ENCODE measurements at regions not wholly inside any gene's neighbourhood (a gene's known extent, or its start where the extent isn't known, plus 50 kb on each side); places are given as distances from the start of the nearest gene placed in this dataset.

GRCh38 chr14:98371141-98371540 is 900.9 kb downstream of the BCL11B start:
- no peak for TF ChIP-seq CTCF (IDR thresholded peaks at IDR 0.05; ENCODE audit: insufficient read depth, missing control alignments)
- DNase-seq (ENCODE audit: insufficient read length, low spot score) (no peak), FAIRE-seq (no peak)

- no peak for FAIRE-seq
Observed at GRCh38 chr14:98374136-98374535, 897.9 kb downstream of the BCL11B start.

GRCh38 chr14:98375566-98375965 is 896.4 kb downstream of the BCL11B start:
- FAIRE-seq: no peak
- no peak for DNase-seq (ENCODE audit: insufficient read length, low spot score)
- no peak for TF ChIP-seq CTCF (IDR thresholded peaks at IDR 0.05; ENCODE audit: insufficient read depth, missing control alignments)

More at GRCh38 chr14:98374136-98374535, 897.9 kb downstream of the BCL11B start:
- no peak for DNase-seq (ENCODE audit: insufficient read length, low spot score)
- TF ChIP-seq CTCF (IDR thresholded peaks at IDR 0.05; ENCODE audit: insufficient read depth, missing control alignments): no peak

GRCh38 chr14:98379830-98380229 is 892.2 kb downstream of the BCL11B start:
- FAIRE-seq: no peak

GRCh38 chr14:98382662-98383061 is 889.3 kb downstream of the BCL11B start:
- no peak for FAIRE-seq
- DNase-seq (ENCODE audit: insufficient read length, low spot score): no peak
- TF ChIP-seq CTCF (IDR thresholded peaks at IDR 0.05; ENCODE audit: insufficient read depth, missing control alignments): no peak

More at GRCh38 chr14:98379830-98380229, 892.2 kb downstream of the BCL11B start:
- TF ChIP-seq CTCF (IDR thresholded peaks at IDR 0.05; ENCODE audit: insufficient read depth, missing control alignments): no peak
- DNase-seq (ENCODE audit: insufficient read length, low spot score): no peak

GRCh38 chr14:98385851-98386250 is 886.1 kb downstream of the BCL11B start:
- no peak for TF ChIP-seq CTCF (IDR thresholded peaks at IDR 0.05; ENCODE audit: insufficient read depth, missing control alignments)
- no peak for DNase-seq (ENCODE audit: insufficient read length, low spot score)
- FAIRE-seq: no peak

- no peak for DNase-seq (ENCODE audit: insufficient read length, low spot score)
- TF ChIP-seq CTCF (IDR thresholded peaks at IDR 0.05; ENCODE audit: insufficient read depth, missing control alignments): no peak
- no peak for FAIRE-seq
Observed at GRCh38 chr14:98391061-98391460, 880.9 kb downstream of the BCL11B start.
